Ishikawa (cell line): ENCODE measurements at regions not wholly inside any gene's neighbourhood (a gene's known extent, or its start where the extent isn't known, plus 50 kb on each side); places are given as distances from the start of the nearest gene placed in this dataset.

Source experiments
- CEBPB ChIP-seq: IDR thresholded peaks from 2 replicates; pipeline ENCODE4 v1.6.1; 2012
- CREB1 ChIP-seq: IDR thresholded peaks from 2 replicates; pipeline ENCODE4 v1.6.1; 2012; ENCODE audit warnings: low read depth
- EGR1 ChIP-seq: IDR thresholded peaks from 2 replicates; pipeline ENCODE4 v1.6.1; 2012
- EP300 ChIP-seq: IDR thresholded peaks from 2 replicates; pipeline ENCODE4 v1.6.1; 2012; ENCODE audit warnings: borderline replicate concordance
- FOXM1 ChIP-seq: IDR thresholded peaks from 2 replicates; pipeline ENCODE4 v1.6.1; 2012; ENCODE audit warnings: low read depth, borderline replicate concordance
- MAX ChIP-seq: IDR thresholded peaks from 2 replicates; pipeline ENCODE4 v1.6.1; 2012
- NFIC ChIP-seq: IDR thresholded peaks from 2 replicates; pipeline ENCODE4 v1.6.1; 2012
- RAD21 ChIP-seq: IDR thresholded peaks from 2 replicates; pipeline ENCODE4 v1.6.1; 2012; ENCODE audit warnings: low read depth
- REST ChIP-seq: IDR thresholded peaks from 2 replicates; pipeline ENCODE4 v1.6.1; 2012; ENCODE audit warnings: low read depth, mild to moderate bottlenecking
- TAF1 ChIP-seq: IDR thresholded peaks from 2 replicates; pipeline ENCODE4 v1.6.1; 2012; ENCODE audit warnings: low read depth, mild to moderate bottlenecking
- TCF12 ChIP-seq: IDR thresholded peaks from 2 replicates; pipeline ENCODE4 v1.6.1; 2012; ENCODE audit warnings: low read depth
- TEAD4 ChIP-seq: IDR thresholded peaks from 2 replicates; pipeline ENCODE4 v1.6.1; 2012
- USF1 ChIP-seq: IDR thresholded peaks from 2 replicates; pipeline ENCODE4 v1.6.1; 2012
- YY1 ChIP-seq: IDR thresholded peaks from 2 replicates; pipeline ENCODE4 v1.6.1; 2012; ENCODE audit warnings: low read depth
- ZBTB7A ChIP-seq: IDR thresholded peaks from 2 replicates; pipeline ENCODE4 v1.6.1; 2012; ENCODE audit warnings: low read depth

GRCh38 chr11:119999220-119999619, 138.7 kb downstream of the TRIM29 start:
- no peak for TF ChIP-seq FOXM1
- no peak for TF ChIP-seq NFIC
- TF ChIP-seq RAD21 = peak; percentile 14; the same call in 1 of the 2 replicates
- TF ChIP-seq CREB1 = no peak

- TF ChIP-seq EP300 (no peak), TEAD4 (no peak), EGR1 (no peak), CREB1 (no peak), RAD21 (no peak), ZBTB7A (no peak), FOXM1 (no peak), YY1 (no peak), REST (no peak)
Observed at GRCh38 chr11:119996556-119996955, 141.4 kb downstream of the TRIM29 start.

GRCh38 chr11:119995730-119996491, 142.0 kb downstream of the TRIM29 start:
- TF ChIP-seq TEAD4 = no peak
- no peak for TF ChIP-seq EGR1
- no peak for TF ChIP-seq MAX
- TF ChIP-seq YY1 = no peak
- no peak for TF ChIP-seq USF1
- TF ChIP-seq TAF1 = no peak

- no peak for TF ChIP-seq NFIC
- TF ChIP-seq TAF1 = no peak
- no peak for TF ChIP-seq EP300
- no peak for TF ChIP-seq EGR1
- no peak for TF ChIP-seq REST
- no peak for TF ChIP-seq ZBTB7A
- no peak for TF ChIP-seq MAX
- no peak for TF ChIP-seq CREB1
- TF ChIP-seq FOXM1 = no peak
- TF ChIP-seq TEAD4 = no peak
- TF ChIP-seq YY1 = no peak
- TF ChIP-seq CEBPB = no peak
- no peak for TF ChIP-seq RAD21
- TF ChIP-seq TCF12 = no peak
Observed at GRCh38 chr11:119993722-119994121, 144.2 kb downstream of the TRIM29 start.

GRCh38 chr11:119992171-119993051, 145.5 kb downstream of the TRIM29 start:
- TF ChIP-seq ZBTB7A = no peak
- TF ChIP-seq CREB1 = no peak
- TF ChIP-seq TCF12 = no peak
- no peak for TF ChIP-seq TEAD4
- TF ChIP-seq RAD21 = no peak
- TF ChIP-seq NFIC = no peak
- no peak for TF ChIP-seq YY1
- no peak for TF ChIP-seq EGR1
- no peak for TF ChIP-seq REST
- TF ChIP-seq TAF1 = no peak
- no peak for TF ChIP-seq EP300
